ENCODE measurements at regions not wholly inside any gene's neighbourhood (a gene's known extent, or its start where the extent isn't known, plus 50 kb on each side); places are given as distances from the start of the nearest gene placed in this dataset.

DNA sequence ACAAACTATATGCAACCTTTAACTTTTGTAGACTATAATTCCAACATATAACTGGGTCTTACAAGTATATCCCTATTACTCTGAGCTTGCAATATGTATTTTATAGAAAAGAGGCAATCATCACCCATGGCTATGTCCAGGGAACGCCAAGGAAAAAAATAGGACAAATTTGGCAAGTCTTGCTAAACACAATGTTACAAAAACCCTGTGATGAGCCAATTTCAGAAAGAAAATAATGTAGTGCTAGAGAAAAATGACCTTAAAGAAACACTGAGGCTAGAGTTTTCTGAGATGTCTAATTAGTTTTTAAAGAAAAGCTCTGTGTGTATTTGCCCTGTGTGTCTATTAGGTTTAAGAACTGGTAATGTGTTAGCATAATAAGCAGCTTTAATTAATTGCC lies 68.0 kb upstream of the FREM2 start:
- no peak for DNase-seq

DNA sequence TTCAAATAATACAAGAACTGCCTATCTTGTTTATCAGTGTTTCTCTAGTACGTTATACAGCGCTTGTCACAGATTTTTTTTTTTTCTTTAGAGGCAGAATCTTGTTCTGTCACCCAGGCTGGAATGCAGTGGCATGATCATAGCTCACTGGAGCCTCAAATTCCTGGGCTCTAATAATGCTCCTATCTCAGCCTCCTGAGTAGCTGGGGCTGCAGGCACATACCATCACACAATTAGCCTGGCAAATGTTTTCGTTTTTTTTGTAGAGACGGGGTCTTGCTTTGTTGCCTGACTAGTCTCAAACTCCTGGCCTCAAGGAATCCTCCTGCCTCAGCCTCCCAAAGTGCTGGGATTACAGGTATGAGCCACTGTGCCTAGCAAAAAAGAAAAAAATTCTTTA lies 66.0 kb upstream of the FREM2 start:
- DNase-seq = no peak

DNA sequence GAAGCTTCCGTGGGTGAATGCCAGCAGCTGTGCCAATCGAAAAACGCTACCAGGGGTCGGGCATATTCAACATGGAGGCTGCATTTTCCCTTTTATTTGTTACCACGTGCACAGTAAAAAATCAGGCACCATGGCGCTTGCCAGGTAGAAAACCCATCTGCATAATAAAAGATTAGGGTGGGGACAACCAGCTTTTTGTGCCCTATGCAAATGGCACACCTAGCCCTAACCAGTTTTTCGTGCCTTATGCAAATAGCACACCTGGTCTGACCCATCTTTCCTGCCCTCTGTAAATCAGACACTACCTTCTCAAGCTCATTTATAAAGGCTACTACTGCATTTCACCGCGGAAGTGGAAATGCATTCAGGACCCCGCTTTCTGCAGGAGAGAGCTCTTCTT lies 62.1 kb upstream of the FREM2 start:
- DNase-seq = no peak

DNA sequence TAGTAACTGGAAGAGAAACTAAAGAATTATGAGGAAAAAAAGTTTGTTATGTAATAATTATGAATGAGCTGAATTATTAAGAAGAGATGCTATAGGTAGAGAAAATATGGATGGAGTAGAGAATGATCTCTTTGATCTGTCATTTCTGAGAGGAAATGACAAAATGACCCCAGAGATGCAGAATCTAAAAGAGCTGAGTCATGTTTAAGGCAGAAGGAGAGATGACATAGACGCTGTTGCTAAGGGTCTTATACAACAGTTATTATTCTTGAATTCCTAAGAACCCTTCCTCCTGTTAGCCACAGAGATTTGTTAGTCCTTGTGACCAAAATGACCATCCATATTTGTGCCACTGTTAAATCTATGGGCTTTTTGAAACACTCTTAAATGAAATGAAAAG lies 58.3 kb upstream of the FREM2 start:
- DNase-seq = no peak

DNA sequence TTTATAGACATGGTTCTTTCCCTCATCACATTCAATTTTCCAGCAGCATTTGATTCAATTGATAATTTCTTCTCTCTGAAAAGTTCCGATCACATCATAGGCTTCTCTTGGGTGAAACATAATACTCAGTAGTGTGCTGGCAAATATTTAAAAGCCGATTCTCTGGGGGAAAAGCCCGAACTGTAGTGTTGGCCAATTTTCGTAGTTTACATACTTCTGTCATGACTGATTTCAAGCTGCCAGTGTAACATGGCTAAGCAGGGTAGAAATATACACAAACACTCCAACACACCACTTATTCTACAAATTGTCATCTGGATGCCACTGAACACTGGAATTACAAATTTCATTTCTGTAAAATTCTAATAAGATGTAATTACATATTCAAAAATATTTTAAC lies 56.1 kb upstream of the FREM2 start:
- no peak for DNase-seq

DNA sequence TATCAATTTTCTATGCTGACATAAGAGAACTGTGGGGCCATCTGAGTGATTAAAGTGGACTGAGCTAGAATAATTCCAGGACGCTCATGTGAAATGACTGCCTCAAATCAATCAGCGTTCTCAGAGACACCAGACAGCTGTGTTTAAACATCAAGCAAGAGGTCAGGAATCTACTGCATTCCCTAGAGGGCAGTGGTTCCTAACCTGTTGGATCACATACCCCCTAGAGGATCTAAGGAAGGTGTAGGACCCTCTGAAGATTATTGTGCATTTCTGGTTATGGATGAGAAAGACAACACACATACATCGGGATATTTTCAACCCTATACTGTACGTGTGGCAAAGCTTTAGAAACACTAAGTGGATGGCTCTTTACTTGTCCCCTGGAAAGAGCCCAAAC lies 51.8 kb upstream of the FREM2 start:
- DNase-seq = no peak

DNA sequence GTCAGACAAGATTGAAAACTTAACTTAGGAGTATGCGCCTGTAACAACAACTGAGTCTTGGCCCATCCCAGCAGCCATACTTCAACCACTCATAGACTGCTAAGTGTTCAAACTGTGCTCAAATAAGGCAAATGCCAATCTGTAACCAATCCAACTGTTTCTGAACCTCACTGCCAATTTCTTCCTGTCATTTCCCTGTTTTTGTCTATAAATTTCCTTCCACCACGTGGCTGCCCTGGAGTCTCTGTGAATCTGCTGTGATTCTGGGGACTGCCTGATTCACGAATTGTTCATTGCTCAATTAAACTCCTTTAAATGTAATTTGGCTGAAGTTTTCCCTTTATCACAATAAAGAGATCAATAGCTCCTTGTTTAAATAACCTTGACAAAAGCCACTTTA lies 50.8 kb upstream of the FREM2 start:
- no peak for DNase-seq

DNA sequence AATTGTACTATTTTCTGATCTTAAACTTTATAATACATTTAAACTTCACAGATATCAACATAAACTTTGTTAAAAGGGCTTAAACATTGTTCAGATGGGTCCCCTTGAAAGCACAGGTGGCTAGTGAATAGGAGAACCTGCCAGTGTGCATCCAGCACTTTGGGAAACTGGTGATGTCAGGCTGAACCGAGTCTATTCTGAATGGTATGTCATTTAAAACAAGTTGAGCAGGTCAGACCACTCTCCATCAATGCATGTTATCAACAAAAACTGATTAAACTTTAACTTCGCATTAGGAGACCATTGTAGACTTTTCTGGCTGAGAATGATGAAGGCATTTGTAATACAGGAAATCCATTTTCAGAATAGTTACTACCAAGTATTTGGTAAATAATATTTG lies 50.1 kb upstream of the FREM2 start:
- DNase-seq = no peak

Data from inflammatory macrophage treated with lipopolysaccharide for 1 hour (primary cell).